Right lobe of liver (tissue), 6 donors: ENCODE measurements at regions not wholly inside any gene's neighbourhood (a gene's known extent, or its start where the extent isn't known, plus 50 kb on each side); places are given as distances from the start of the nearest gene placed in this dataset.

Experiments
- ATAC-seq, 4 donors: fragments of 200-7000 bp; cut with Tn5 transposase; one replicate each; pipeline ENCODE4 v1.9.1; 2020; ENCODE audit warnings: mild to moderate bottlenecking in 4 of 4, moderate library complexity in 4 of 4
- DNase-seq, 3 donors: peaks; one replicate each; pipeline ENCODE4 v3.0.0-alpha.2; 2020
- H3K27ac ChIP-seq, 3 donors: fragments of 200-600 bp; one replicate each; pipeline ENCODE4 v1.8.0; 2022
- H3K27me3 ChIP-seq, 2 donors: fragments of 200-600 bp; one replicate each; pipeline ENCODE4 v1.8.0; 2022
- H3K36me3 ChIP-seq, 4 donors: fragments of 200-600 bp; sonication (generic) in 1 of 4; one replicate each; pipeline versions ENCODE4 v1.5.1 to v1.8.0; 2017 to 2022; ENCODE audit warnings: control low read depth in 1 of 4
- H3K4me1 ChIP-seq, 4 donors: fragments of 200-600 bp; sonication (generic) in 1 of 4; one replicate each; pipeline versions ENCODE4 v1.5.1 to v1.8.0; 2017 to 2022; ENCODE audit warnings: control low read depth in 1 of 4
- H3K4me3 ChIP-seq, 3 donors: fragments of 200-600 bp; one replicate each; pipeline ENCODE4 v1.8.0; 2022
- H3K9me3 ChIP-seq, 4 donors: fragments of 200-600 bp; sonication (generic) in 1 of 4; one replicate each; pipeline versions ENCODE4 v1.5.1 to v1.8.0; 2017 to 2022; ENCODE audit warnings: control low read depth in 1 of 4
- CTCF ChIP-seq, 4 donors: fragments of 200-600 bp in 3 of 4; fragments of 450-650 bp in 1 of 4; IDR thresholded peaks; one replicate each; pipeline versions ENCODE4 v1.5.1 to v1.8.0; 2016 to 2022; ENCODE audit warnings: antibody characterized with exemption in 4 of 4, mild to moderate bottlenecking in 2 of 4
- POLR2A ChIP-seq: fragments of 450-650 bp; IDR thresholded peaks from one replicate; pipeline ENCODE4 v1.6.1; 2017; ENCODE audit warnings: antibody characterized with exemption, mild to moderate bottlenecking
- WGBS: methylation state at CpG from one replicate; pipeline ENCODE4 v1.1.6; 2018; ENCODE audit warnings: low coverage, low lambda C conversion rate; ENCODE audit not compliant: insufficient coverage; ENCODE audit errors: missing lambda C conversion rate; 5-methylcytosine and 5-hydroxymethylcytosine counted together
- intact Hi-C, 2 donors: fragments of 100-400 bp; cut with DNase I; formaldehyde crosslinking; loops; one replicate each; pipeline versions ENCODE4 v1.11.2 to v1.14.1; 2022
- donor health status: DM: no; HTN: yes; CAD: no.
- donor health status: DM: no; HTN: no; CAD: no.
- donor health status: DM: no; HTN: no; CAD: no.
- donor health status: DM: no; HTN: yes; CAD: no.
- donor health status: DM: no; HTN: yes; CAD: no.

GRCh38 chr20:51198238-51198637 is 175.3 kb upstream of the KCNG1 start:
- intact Hi-C loops, result no loop called here
- Histone ChIP-seq H3K36me3 (no peaks in the 10 kb centered on the region), H3K9me3 (no peaks in the 10 kb centered on the region), H3K4me3 (no peak overlapping the region), H3K4me1 (no peaks in the 10 kb centered on the region), H3K27me3 (no peaks in the 10 kb centered on the region), H3K27ac (no peak overlapping the region)
- WGBS, result 54% methylated on average over 3 of the region's 5 CpGs
- ATAC-seq (no peak), DNase-seq (no peak)
- TF ChIP-seq POLR2A, result no peak
- TF ChIP-seq CTCF (IDR thresholded peaks at IDR 0.05), result no peak

GRCh38 chr20:51196991-51197651 is 174.2 kb upstream of the KCNG1 start:
- DNase-seq (no peak), ATAC-seq (no peak)
- Histone ChIP-seq H3K4me3 (no peak overlapping the region), H3K27ac (no peak overlapping the region), H3K27me3 (no peaks in the 10 kb centered on the region), H3K4me1 (no peaks in the 10 kb centered on the region), H3K9me3 (no peaks in the 10 kb centered on the region), H3K36me3 (no peaks in the 10 kb centered on the region)
- 39% methylated on average over 7 of the region's 11 CpGs for WGBS
- intact Hi-C loops, result no loop called here
- no peak for TF ChIP-seq CTCF (IDR thresholded peaks at IDR 0.05)
- no peak for TF ChIP-seq POLR2A

DNA sequence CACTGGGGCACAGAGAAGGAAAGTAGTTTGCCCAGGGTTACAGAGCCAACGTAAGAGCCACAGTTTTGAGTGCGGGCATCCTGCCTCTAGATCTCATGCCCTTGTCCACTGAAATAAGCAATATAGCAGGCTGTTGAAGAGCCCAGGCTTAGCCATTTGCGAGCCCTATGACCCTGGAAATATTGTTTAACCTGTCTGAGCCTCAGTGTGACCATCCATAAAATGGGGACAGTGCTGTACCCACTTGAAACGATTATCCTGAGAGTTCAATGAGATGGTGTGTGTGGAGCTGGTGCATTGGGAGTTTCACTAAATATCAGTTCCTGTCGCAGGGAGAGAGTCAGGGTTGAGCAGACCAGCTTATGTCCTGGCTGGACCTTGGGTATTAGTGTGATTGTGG is 173.1 kb upstream of the KCNG1 start:
- Histone ChIP-seq H3K27me3 (no peaks in the 10 kb centered on the region), H3K27ac (no peak overlapping the region), H3K4me3 (no peak overlapping the region), H3K36me3 (no peaks in the 10 kb centered on the region), H3K9me3 (no peaks in the 10 kb centered on the region), H3K4me1 (no peaks in the 10 kb centered on the region)
- WGBS, result 51% methylated on average over 2 of the region's 5 CpGs
- TF ChIP-seq POLR2A (no peak), CTCF (IDR thresholded peaks at IDR 0.05) (no peak)
- intact Hi-C loops, result no loop called here
- ATAC-seq, result no peak
- DNase-seq, result no peak

GRCh38 chr20:51195419-51195901 is 172.6 kb upstream of the KCNG1 start:
- Histone ChIP-seq H3K4me1 (no peaks in the 10 kb centered on the region), H3K9me3 (no peaks in the 10 kb centered on the region), H3K27me3 (no peaks in the 10 kb centered on the region), H3K4me3 (no peak overlapping the region), H3K27ac (no peak overlapping the region), H3K36me3 (no peaks in the 10 kb centered on the region)
- TF ChIP-seq CTCF (IDR thresholded peaks at IDR 0.05) (no peak), POLR2A (no peak)
- 58% methylated on average over 8 of the region's 10 CpGs for WGBS
- intact Hi-C loops, result no loop called here
- ATAC-seq (no peak), DNase-seq (no peak)
